Hindlimb muscle (tissue), 1 donor: ENCODE measurements at regions not wholly inside any gene's neighbourhood (a gene's known extent, or its start where the extent isn't known, plus 50 kb on each side); places are given as distances from the start of the nearest gene placed in this dataset.
"Not testable (repeated sequence)": the region's sequence is repeated elsewhere in the genome, so short reads cannot be mapped to it uniquely, and the experiment has no call there.

Source experiments
- DNase-seq: peaks from one replicate; pipeline ENCODE4 v3.0.0-alpha.2; 2013

GRCh38 chr11:71331631-71332030 lies 79.3 kb upstream of the SHANK2 start:
- no peak for DNase-seq

- no peak for DNase-seq
Measured at GRCh38 chr11:71330996-71331395, 78.6 kb upstream of the SHANK2 start.

DNA sequence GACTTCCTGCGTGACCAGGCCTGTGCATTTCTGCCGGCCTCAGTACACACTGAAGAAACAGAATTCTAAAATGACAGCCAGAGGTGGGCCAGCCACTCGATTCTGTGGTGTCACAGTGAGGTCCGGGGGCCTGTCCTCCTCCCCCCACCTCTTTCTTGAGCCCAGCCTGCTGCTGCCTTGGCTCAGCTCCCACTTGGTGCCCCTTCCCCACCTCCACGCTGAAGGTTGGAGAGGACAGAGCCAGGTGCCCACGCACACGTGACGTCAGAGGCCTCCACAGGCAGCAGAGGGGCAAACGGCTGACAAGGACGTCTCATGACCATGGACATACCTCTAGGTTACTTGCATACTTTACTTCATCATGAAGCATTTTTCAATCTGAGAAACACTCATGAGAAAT lies 78.0 kb upstream of the SHANK2 start:
- DNase-seq = no peak

- DNase-seq = no peak
Measured at GRCh38 chr11:71329786-71330185, 77.4 kb upstream of the SHANK2 start.

DNA sequence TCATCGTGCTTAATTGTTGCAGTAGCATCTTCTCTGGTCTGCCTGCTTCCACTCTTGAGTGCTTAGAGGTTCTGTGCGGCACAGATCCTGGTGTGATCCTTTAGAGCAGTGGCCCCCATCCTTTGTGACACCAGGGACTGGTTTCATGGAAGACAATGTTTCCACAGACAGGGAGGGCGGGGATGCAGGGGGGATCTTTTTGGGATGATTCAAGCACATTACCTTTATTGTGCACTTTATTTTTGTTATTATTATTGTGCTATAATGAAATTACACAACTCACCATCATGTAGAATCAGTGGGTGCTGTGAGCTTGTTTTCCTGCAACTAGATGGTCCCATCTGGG lies 76.8 kb upstream of the SHANK2 start:
- no peak for DNase-seq

DNA sequence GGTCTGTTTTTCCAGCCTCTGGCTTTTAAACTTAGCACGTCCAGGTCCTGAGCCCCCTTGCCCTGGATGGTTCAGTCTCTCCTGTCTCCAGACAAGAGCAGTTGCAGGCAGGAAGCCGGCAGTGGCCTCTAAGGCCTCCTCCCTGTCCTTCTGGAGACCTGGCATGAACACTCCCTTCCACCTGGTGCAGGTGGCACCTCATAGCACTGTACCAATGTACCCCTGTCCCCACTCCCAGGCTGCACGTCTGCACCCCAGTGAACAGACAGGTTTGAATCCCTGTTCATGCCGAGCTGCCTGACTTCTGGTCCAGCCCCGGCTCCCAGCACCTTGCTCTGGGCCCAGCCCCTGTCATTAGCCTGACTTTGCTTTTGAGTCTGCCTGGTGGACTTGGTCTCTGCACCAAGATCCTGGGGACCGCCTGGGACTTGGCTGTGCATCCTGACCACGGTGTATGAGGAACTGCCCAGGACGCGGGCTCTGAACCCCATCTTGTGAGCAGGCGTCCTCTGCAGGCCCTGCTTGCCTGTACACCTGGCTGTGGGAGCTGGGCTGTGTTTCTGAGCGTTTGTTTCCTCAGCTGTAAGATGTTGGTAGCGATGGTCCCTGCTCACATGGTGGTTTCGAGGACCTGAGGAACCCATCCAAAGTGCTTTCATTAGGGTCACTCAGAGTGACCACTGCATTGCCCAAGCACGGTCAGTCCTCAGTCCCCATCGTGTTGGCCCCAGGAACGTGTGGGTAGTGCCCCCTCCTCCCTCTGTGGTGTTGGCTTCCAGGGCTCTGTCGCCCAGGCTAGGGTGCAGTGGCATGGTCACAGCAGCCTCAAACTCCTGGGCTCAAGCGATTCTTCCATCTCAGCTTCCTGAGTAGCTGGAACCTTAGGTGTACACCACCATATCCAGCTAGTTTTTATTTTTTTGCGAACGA lies 75.0 kb upstream of the SHANK2 start:
- DNase-seq = no peak

DNA sequence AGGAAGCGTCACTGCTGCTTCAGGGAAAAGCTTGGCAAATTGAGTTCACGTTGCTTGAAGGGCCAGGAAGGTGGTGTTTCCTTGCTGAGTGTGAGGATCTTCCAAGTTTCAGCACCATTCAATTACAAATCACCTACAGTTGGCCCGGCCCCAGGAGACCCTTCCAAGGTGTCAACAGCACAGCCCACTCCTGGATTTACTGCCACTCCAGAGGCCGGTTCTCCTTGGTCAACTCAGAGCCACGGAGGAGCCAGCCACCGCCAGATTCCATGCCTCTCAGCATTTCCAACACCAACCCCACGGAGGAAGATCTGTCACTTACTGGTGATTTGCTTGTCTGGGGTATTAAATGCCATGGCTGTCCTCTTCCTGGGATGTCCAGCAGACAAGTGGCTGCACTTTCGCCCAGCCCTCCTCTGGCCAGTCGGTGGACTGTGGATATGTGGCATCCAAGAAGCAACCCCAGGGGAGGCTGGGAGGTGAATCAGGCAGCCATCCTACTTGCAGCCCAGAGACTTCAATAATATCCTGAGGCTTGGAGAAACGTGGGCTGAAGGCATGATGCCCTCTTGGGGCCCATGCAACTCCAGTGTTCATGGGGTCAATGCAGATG lies 74.1 kb upstream of the SHANK2 start:
- DNase-seq = no peak

DNA sequence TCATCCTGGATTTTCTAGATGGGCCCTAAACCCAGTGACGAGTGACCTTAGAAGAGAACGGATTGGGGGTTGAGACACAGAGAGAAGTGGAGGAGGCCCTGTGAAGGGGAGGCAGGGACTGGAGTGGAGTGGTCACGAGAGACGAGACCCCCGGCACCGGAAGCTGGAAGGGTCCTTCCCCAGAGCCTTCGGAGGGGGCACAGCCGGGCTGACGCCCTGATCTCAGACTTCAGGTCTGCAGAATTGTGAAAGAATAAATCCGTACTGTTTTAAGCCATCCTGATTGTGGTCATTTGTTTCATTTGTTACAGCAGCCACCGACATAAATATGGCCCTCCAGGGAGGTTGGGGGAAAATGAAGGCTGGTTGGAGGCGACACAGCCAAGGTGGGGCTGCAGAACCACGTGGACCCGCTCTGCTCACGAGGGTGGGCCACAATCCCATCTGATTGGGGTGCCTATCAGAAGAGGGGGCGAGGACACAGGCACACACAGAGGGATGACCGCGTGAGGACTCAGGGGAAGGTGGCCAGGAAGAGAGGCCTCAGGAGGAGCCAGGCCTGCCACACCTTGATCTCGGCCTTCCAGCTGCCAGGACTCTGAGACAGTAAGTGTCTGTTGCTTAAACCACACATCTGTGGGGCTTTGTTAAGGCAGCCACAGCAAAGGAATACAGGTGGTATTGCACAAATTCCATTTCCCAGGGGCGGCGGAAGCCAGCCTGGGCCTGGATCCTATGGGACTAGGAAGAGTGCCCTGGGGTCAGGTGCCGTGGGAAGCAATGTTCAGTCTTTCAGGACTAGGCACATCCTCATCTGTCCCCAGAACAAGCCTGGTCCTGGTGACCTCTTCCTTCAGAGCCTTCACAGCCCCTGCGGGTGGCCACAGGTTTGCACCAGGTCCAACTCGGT lies 73.3 kb upstream of the SHANK2 start:
- DNase-seq = no peak

DNA sequence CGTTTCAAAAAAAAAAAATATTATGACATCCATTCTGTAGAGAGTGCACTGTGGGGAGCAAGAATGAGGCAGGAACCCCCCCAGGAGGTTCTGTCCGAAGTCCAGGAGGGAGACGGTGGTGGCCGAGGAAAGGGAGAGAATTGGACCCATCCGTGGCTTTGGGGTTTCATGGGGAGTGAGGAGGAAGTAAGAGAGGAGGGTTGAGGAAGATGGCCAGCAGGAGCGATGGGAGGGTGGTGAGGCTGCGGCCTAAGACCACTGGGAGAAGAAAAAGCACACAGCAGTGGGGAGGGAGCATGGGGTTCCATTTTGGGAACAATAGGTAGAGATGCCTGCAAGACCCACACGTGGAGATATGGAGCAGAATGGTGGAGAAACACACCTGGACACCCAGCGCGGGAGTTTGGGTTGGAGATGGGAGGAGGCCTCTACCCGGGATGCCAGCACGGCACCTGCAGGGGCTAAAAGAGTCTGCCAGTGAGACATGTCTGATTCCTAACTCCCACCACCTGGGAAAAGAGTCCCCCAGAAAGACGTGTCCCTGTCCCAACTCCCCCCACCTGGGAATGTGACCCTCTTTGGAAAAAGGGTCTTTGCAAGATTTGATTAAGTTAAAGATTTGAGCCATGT lies 72.5 kb upstream of the SHANK2 start:
- DNase-seq = no peak

GRCh38 chr11:71323876-71324526 lies 71.6 kb upstream of the SHANK2 start:
- no peak for DNase-seq

GRCh38 chr11:71322861-71323582 lies 70.6 kb upstream of the SHANK2 start:
- no peak for DNase-seq

- DNase-seq = no peak
Measured at GRCh38 chr11:71322192-71322735, 69.9 kb upstream of the SHANK2 start.

DNA sequence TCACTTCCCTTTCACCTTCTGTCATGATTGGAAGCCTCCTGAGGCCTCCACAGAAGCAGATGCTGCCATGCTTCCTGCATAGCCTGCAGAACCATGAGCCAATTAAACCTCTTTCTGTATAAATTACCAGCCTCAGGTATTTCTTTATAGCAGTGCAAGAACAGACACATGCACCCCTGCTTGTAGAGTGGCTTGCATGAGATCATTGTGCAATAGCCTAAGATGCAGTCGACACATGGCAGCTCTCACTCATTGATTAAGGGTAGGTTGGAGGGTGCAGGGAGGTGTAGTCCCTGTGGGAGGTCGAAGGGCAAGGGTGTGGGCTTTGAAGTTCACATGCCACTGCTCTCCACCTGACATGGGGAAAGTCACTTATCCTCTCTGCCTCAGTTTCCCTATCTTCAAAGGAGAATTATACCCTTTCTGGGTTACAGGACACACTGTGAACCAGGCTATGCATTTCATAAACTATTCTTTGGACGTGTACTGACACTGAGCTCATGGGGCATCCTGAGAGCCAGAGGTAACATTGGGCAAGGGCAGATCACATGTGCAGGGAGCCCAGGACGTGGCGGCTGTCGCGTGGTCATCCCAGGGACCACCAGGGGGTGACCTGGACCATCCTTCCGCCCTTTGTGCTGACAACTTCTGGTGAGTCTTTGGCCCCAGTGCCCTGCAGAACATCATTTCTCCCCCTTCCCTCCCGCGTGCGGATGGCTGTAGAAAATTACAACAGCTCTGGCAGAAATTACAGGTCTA lies 69.2 kb upstream of the SHANK2 start:
- DNase-seq = no peak

GRCh38 chr11:71316701-71317100 lies 64.3 kb upstream of the SHANK2 start:
- DNase-seq = no peak

GRCh38 chr11:71312616-71313015 lies 60.2 kb upstream of the SHANK2 start:
- DNase-seq = not testable (repeated sequence)

GRCh38 chr11:71311928-71312510 lies 59.6 kb upstream of the SHANK2 start:
- DNase-seq = no peak

DNA sequence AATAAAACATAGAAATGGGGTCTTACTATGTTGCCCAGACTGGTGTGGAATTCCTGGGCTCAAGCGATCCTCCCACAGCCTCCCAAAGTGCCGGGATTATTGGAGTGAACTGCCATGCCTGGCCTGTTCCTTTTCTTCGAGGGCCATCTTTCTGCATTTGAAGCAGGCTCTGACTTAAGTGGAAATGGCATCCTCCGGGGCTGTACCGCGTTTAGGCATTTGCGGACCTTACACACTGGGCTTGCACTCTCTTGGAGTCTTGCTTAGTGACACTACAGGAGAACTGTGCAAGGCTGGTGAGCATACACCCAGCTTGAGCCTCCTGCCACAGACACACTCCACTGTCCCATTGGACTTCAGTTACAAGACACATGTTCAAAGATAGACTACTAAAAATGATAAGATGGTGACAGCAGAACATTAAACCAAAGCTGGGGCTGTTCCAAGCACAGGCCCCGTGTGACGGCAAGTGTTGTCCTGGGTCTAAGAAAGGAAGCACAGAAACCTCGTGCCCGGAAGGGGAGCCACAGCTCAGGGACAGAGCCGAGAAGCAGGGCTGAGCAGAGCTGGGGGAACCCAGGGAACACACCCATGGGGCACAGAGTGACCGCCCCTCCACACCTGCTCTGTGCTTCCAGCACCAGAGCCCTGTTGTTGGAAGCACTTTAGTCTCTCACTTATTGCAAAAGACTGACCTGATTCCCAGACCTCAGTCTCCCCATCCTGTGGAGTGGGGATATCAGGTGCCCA lies 59.0 kb upstream of the SHANK2 start:
- no peak for DNase-seq

- DNase-seq = no peak
Measured at GRCh38 chr11:71310184-71310583, 57.8 kb upstream of the SHANK2 start.

DNA sequence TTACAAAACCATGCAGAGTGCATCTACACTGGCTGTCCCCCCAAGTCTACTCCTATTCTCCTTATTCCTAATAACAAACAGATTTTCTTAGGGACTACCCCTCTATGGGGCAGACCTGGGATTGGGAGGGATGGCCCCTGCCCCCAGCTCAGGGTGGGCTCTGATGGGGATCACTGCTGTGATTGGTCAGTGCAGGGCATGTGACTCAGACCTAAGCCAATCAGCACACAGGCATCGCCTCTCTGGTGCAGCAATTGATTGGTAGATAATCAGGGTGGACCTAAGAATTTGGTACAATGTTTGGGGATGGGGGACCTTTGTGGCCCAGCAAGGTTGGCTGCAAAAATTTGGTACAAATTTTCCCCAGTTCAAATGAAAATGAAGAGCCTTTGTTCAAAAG lies 57.2 kb upstream of the SHANK2 start:
- no peak for DNase-seq
